Sigmoid colon (tissue), 4 donors: ENCODE measurements at regions not wholly inside any gene's neighbourhood (a gene's known extent, or its start where the extent isn't known, plus 50 kb on each side); places are given as distances from the start of the nearest gene placed in this dataset.

Experiments
- EP300 ChIP-seq, 4 donors: sonication (generic); formaldehyde crosslinking; IDR thresholded peaks; one replicate each; pipeline ENCODE4 v1.6.1; 2017; ENCODE audit warnings: antibody characterized with exemption in 4 of 4
- POLR2A ChIP-seq, 2 donors: fragments of 450-650 bp; IDR thresholded peaks; one replicate each; pipeline ENCODE4 v1.6.1; 2016; ENCODE audit warnings: antibody characterized with exemption in 2 of 2, mild to moderate bottlenecking in 2 of 2, moderate library complexity in 2 of 2
- POLR2AphosphoS5 ChIP-seq, 4 donors: sonication (generic); formaldehyde crosslinking; IDR thresholded peaks; one replicate each; pipeline ENCODE4 v1.6.1; 2017; ENCODE audit warnings: antibody characterized with exemption in 4 of 4
- TF ChIP-seq, protein P1 (sequence below), 4 experiments: fragments of 450-650 bp in 3 of 4; fragments of 200-600 bp in 1 of 4; IDR thresholded peaks; one replicate each; pipeline ENCODE4 v1.5.1; 2016 to 2019; ENCODE audit warnings: antibody characterized with exemption in 4 of 4, mild to moderate bottlenecking in 3 of 4, moderate library complexity in 2 of 4

- TF ChIP-seq, protein P1, sequence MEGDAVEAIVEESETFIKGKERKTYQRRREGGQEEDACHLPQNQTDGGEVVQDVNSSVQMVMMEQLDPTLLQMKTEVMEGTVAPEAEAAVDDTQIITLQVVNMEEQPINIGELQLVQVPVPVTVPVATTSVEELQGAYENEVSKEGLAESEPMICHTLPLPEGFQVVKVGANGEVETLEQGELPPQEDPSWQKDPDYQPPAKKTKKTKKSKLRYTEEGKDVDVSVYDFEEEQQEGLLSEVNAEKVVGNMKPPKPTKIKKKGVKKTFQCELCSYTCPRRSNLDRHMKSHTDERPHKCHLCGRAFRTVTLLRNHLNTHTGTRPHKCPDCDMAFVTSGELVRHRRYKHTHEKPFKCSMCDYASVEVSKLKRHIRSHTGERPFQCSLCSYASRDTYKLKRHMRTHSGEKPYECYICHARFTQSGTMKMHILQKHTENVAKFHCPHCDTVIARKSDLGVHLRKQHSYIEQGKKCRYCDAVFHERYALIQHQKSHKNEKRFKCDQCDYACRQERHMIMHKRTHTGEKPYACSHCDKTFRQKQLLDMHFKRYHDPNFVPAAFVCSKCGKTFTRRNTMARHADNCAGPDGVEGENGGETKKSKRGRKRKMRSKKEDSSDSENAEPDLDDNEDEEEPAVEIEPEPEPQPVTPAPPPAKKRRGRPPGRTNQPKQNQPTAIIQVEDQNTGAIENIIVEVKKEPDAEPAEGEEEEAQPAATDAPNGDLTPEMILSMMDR (IDR thresholded peaks at IDR 0.05), result no peak
- TF ChIP-seq EP300 (IDR thresholded peaks at IDR 0.05) (no peak), POLR2AphosphoS5 (IDR thresholded peaks at IDR 0.05) (no peak), POLR2A (IDR thresholded peaks at IDR 0.05) (no peak)
Observed at GRCh38 chr21:32955311-32956060, 70.2 kb upstream of the OLIG2 start.
